Astrocyte (in vitro differentiated cells and primary cell): ENCODE measurements at regions not wholly inside any gene's neighbourhood (a gene's known extent, or its start where the extent isn't known, plus 50 kb on each side); places are given as distances from the start of the nearest gene placed in this dataset.

Source experiments
- DNase-seq: peaks from one replicate; pipeline ENCODE4 v3.0.0-alpha.2; 2010; ENCODE audit warnings: low read depth
- FAIRE-seq: peaks from 2 replicates; lab custom pipeline; 2011; peaks lifted over from hg19 to GRCh38; lab: Jason Lieb, UNC
- H2AFZ ChIP-seq: 2 replicates; pipeline ENCODE4 v1.6.0; 2012; ENCODE audit warnings: low read depth, low read length, inconsistent platforms
- H3K27ac ChIP-seq: 2 replicates; pipeline ENCODE4 v1.5.1; 2011; ENCODE audit warnings: low read depth, low read length, inconsistent platforms
- H3K27me3 ChIP-seq: 2 replicates; pipeline ENCODE4 v1.6.0; 2011; ENCODE audit warnings: low read length, inconsistent platforms; ENCODE audit not compliant: insufficient read depth
- H3K36me3 ChIP-seq: 2 replicates; pipeline ENCODE4 v1.5.1; 2011; ENCODE audit warnings: low read length, inconsistent platforms; ENCODE audit not compliant: insufficient read depth
- H3K4me1 ChIP-seq: 2 replicates; pipeline ENCODE4 v1.5.1; 2011; ENCODE audit warnings: low read length, inconsistent platforms; ENCODE audit not compliant: insufficient read depth
- H3K4me2 ChIP-seq: 2 replicates; pipeline ENCODE4 v1.6.0; 2012; ENCODE audit warnings: low read length, inconsistent platforms
- H3K4me3 ChIP-seq: 2 replicates; pipeline ENCODE4 v1.5.1; 2011; ENCODE audit warnings: low read depth, mild to moderate bottlenecking, low read length, inconsistent platforms; ENCODE audit not compliant: insufficient read depth
- H3K79me2 ChIP-seq: 2 replicates; pipeline ENCODE4 v1.6.0; 2012; ENCODE audit warnings: mild to moderate bottlenecking, low read length, inconsistent platforms; ENCODE audit not compliant: insufficient read depth
- H3K9ac ChIP-seq: 2 replicates; pipeline ENCODE4 v1.6.0; 2012; ENCODE audit warnings: mild to moderate bottlenecking, low read length, inconsistent platforms
- H3K9me3 ChIP-seq: 2 replicates; pipeline ENCODE4 v1.5.1; 2012; ENCODE audit warnings: low read depth, mild to moderate bottlenecking, low read length, inconsistent platforms; ENCODE audit not compliant: insufficient read depth
- H4K20me1 ChIP-seq: 2 replicates; pipeline ENCODE4 v1.6.0; 2012; ENCODE audit warnings: low read length, inconsistent platforms; ENCODE audit not compliant: insufficient read depth
- H3K27ac Mint-ChIP-seq: one replicate; pipeline ENCODE4 v1.8.0; 2021; ENCODE audit warnings: mild to moderate bottlenecking, mixed read lengths; ENCODE audit not compliant: unreplicated experiment
- H3K27me3 Mint-ChIP-seq: one replicate; pipeline ENCODE4 v1.8.0; 2021; ENCODE audit warnings: low read depth, mixed read lengths; ENCODE audit not compliant: unreplicated experiment
- H3K36me3 Mint-ChIP-seq: one replicate; pipeline ENCODE4 v1.8.0; 2021; ENCODE audit warnings: low read depth, mixed read lengths; ENCODE audit not compliant: unreplicated experiment
- H3K4me1 Mint-ChIP-seq: one replicate; pipeline ENCODE4 v1.8.0; 2021; ENCODE audit warnings: low read depth, mixed read lengths; ENCODE audit not compliant: unreplicated experiment
- H3K4me3 Mint-ChIP-seq: one replicate; pipeline ENCODE4 v1.8.0; 2021; ENCODE audit warnings: mild to moderate bottlenecking, moderate library complexity, mixed read lengths; ENCODE audit not compliant: unreplicated experiment
- H3K9me3 Mint-ChIP-seq: one replicate; pipeline ENCODE4 v1.8.0; 2021; ENCODE audit warnings: mild to moderate bottlenecking, mixed read lengths; ENCODE audit not compliant: unreplicated experiment
- CTCF ChIP-seq: IDR thresholded peaks from 2 replicates; pipeline ENCODE4 v1.5.1; 2011; ENCODE audit warnings: low read depth, mild to moderate bottlenecking, inconsistent platforms, low read length, moderate library complexity; ENCODE audit not compliant: insufficient read depth
- EZH2 ChIP-seq: IDR thresholded peaks from 2 replicates; pipeline ENCODE4 v1.6.1; 2012; ENCODE audit warnings: mild to moderate bottlenecking, low read length, inconsistent platforms; ENCODE audit not compliant: insufficient read depth

- peaks cover 2% of the 10 kb centered on the region for H3K9me3 Mint-ChIP-seq
- H3K27me3 Mint-ChIP-seq, result peaks cover 15% of the 10 kb centered on the region
- no peak for FAIRE-seq
Measured at GRCh38 chr14:94989946-94990345, 167.4 kb downstream of the DICER1 start.

GRCh38 chr14:94989417-94989816 is 167.9 kb downstream of the DICER1 start:
- Histone ChIP-seq H3K4me1 (no peaks in the 10 kb centered on the region), H3K9ac (no peak overlapping the region), H4K20me1 (no peaks in the 10 kb centered on the region), H3K36me3 (no peaks in the 10 kb centered on the region), H3K4me3 (no peak overlapping the region), H3K9me3 (no peaks in the 10 kb centered on the region), H3K27me3 (no peaks in the 10 kb centered on the region), H3K4me2 (no peak overlapping the region), H3K27ac (no peak overlapping the region), H2AFZ (no peak overlapping the region), H3K79me2 (no peaks in the 10 kb centered on the region)
- Mint-ChIP-seq H3K27me3 (peaks cover 14% of the 10 kb centered on the region), H3K9me3 (peaks cover 2% of the 10 kb centered on the region), H3K36me3 (no peaks in the 10 kb centered on the region), H3K27ac (no peak overlapping the region), H3K4me3 (no peak overlapping the region), H3K4me1 (no peaks in the 10 kb centered on the region)
- no peak for TF ChIP-seq CTCF
- FAIRE-seq (no peak), DNase-seq (no peak)

More at GRCh38 chr14:94989946-94990345, 167.4 kb downstream of the DICER1 start:
- H3K27ac Mint-ChIP-seq, result no peak overlapping the region
- no peaks in the 10 kb centered on the region for H3K27me3 ChIP-seq
- no peaks in the 10 kb centered on the region for H3K36me3 ChIP-seq
- no peak overlapping the region for H3K4me3 Mint-ChIP-seq
- no peak overlapping the region for H3K9ac ChIP-seq
- DNase-seq, result no peak
- H3K4me1 ChIP-seq, result no peaks in the 10 kb centered on the region
- no peak overlapping the region for H3K4me2 ChIP-seq
- H3K4me3 ChIP-seq, result no peak overlapping the region
- H3K36me3 Mint-ChIP-seq, result no peaks in the 10 kb centered on the region
- H4K20me1 ChIP-seq, result no peaks in the 10 kb centered on the region
- H3K27ac ChIP-seq, result no peak overlapping the region
- no peaks in the 10 kb centered on the region for H3K79me2 ChIP-seq
- H3K9me3 ChIP-seq, result no peaks in the 10 kb centered on the region
- H3K4me1 Mint-ChIP-seq, result no peaks in the 10 kb centered on the region
- TF ChIP-seq CTCF, result no peak
- no peak for TF ChIP-seq EZH2
- H2AFZ ChIP-seq, result no peak overlapping the region

- TF ChIP-seq EZH2 (no peak), CTCF (no peak)
- FAIRE-seq, result no peak
Measured at GRCh38 chr14:94987409-94987808, 169.9 kb downstream of the DICER1 start.

More at GRCh38 chr14:94987409-94987808, 169.9 kb downstream of the DICER1 start:
- Histone ChIP-seq H3K4me3 (no peak overlapping the region), H3K4me1 (no peaks in the 10 kb centered on the region), H3K79me2 (no peaks in the 10 kb centered on the region), H3K9ac (no peak overlapping the region), H3K4me2 (no peak overlapping the region), H3K36me3 (no peaks in the 10 kb centered on the region), H3K9me3 (no peaks in the 10 kb centered on the region), H3K27ac (no peak overlapping the region), H2AFZ (no peak overlapping the region), H4K20me1 (no peaks in the 10 kb centered on the region), H3K27me3 (no peaks in the 10 kb centered on the region)
- Mint-ChIP-seq H3K9me3 (peaks cover 6% of the 10 kb centered on the region), H3K4me1 (no peaks in the 10 kb centered on the region), H3K36me3 (no peaks in the 10 kb centered on the region), H3K4me3 (no peak overlapping the region), H3K27ac (no peak overlapping the region), H3K27me3 (peaks cover 8% of the 10 kb centered on the region)
- DNase-seq, result no peak
